ENCODE measurements at regions not wholly inside any gene's neighbourhood (a gene's known extent, or its start where the extent isn't known, plus 50 kb on each side); places are given as distances from the start of the nearest gene placed in this dataset.
"Not testable (repeated sequence)": the region's sequence is repeated elsewhere in the genome, so short reads cannot be mapped to it uniquely, and the experiment has no call there.

DNA sequence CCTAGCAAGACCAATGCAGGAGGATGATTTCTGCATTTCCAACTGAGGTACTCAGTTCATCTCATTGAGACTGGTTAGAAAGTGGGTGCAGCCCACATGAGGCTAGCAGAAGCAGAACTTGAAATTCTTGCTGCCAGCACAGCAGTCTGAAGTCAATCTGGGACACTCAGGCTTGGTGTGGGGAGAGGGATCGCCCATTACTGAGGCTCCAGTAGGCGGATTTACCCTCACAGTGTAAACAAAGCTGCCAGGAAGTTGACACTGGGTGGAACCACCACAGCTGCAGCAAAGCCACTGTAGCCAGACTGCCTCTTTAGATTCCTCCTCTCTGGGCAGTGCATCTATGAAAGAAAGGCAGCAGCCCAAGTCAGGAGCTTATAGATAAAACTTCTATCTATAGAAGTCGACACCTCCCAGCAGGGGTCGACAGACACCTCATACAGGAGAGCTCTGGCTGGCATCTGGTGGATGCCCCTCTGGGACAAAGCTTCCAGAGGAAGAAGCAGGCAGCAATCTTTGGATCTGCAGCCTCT, 1793.4 kb downstream of the OLFM4 start:
- TF ChIP-seq POLR2AphosphoS5, POLR2A (IDR thresholded peaks at IDR 0.05): not testable (repeated sequence)
- TF ChIP-seq, protein P1, sequence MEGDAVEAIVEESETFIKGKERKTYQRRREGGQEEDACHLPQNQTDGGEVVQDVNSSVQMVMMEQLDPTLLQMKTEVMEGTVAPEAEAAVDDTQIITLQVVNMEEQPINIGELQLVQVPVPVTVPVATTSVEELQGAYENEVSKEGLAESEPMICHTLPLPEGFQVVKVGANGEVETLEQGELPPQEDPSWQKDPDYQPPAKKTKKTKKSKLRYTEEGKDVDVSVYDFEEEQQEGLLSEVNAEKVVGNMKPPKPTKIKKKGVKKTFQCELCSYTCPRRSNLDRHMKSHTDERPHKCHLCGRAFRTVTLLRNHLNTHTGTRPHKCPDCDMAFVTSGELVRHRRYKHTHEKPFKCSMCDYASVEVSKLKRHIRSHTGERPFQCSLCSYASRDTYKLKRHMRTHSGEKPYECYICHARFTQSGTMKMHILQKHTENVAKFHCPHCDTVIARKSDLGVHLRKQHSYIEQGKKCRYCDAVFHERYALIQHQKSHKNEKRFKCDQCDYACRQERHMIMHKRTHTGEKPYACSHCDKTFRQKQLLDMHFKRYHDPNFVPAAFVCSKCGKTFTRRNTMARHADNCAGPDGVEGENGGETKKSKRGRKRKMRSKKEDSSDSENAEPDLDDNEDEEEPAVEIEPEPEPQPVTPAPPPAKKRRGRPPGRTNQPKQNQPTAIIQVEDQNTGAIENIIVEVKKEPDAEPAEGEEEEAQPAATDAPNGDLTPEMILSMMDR (IDR thresholded peaks at IDR 0.05 in 8 of 11, conservative IDR thresholded peaks at IDR 0.05 in 3 of 11): not testable (repeated sequence)

Measured in spleen (tissue), 7 donors.